H1 (cell line): ENCODE measurements at regions not wholly inside any gene's neighbourhood (a gene's known extent, or its start where the extent isn't known, plus 50 kb on each side); places are given as distances from the start of the nearest gene placed in this dataset.

Experiments used
- CTCF ChIA-PET: fragments of 300-600 bp; sonication (Branson Sonifier 250); formaldehyde crosslinking; loops from one replicate; lab custom pipeline; 2021; ENCODE audit not compliant: partially characterized antibody; lab: Charles Lee
- POLR2A ChIA-PET: fragments of 300-600 bp; sonication (Branson Sonifier 250); formaldehyde crosslinking; loops from one replicate; lab custom pipeline; 2021; ENCODE audit warnings: inconsistent platforms; ENCODE audit not compliant: partially characterized antibody; lab: Charles Lee
- DNase-seq, 2 experiments: peaks; one replicate each; pipeline versions ENCODE4 v3.0.0 to v3.0.0-alpha.2; 2010 to 2022; ENCODE audit warnings: low spot score in 2 of 2, low read depth in 1 of 2, mixed read lengths in 1 of 2
- FAIRE-seq: peaks from 2 replicates; lab custom pipeline; 2011; peaks lifted over from hg19 to GRCh38; lab: Jason Lieb, UNC
- H2AFZ ChIP-seq: 2 replicates; pipeline ENCODE4 v1.8.1; 2012; ENCODE audit warnings: low read length, inconsistent platforms
- H2AK5ac ChIP-seq: 2 replicates; pipeline ENCODE4 v1.6.1; 2013; ENCODE audit warnings: low read depth, low read length
- H2BK120ac ChIP-seq: replicated peaks from 2 replicates; pipeline ENCODE3; 2013; ENCODE audit warnings: low read depth, low read length, inconsistent platforms
- H2BK12ac ChIP-seq: 2 replicates; pipeline ENCODE4 v1.6.1; 2013; ENCODE audit warnings: low read depth, low read length
- H2BK15ac ChIP-seq: 2 replicates; pipeline ENCODE4 v1.6.1; 2013; ENCODE audit warnings: low read length
- H2BK20ac ChIP-seq: 2 replicates; pipeline ENCODE4 v1.6.1; 2013; ENCODE audit warnings: low read length
- H2BK5ac ChIP-seq: 2 replicates; pipeline ENCODE4 v1.6.1; 2013; ENCODE audit warnings: low read depth, low read length
- H3K14ac ChIP-seq: 2 replicates; pipeline ENCODE4 v1.6.1; 2013; ENCODE audit warnings: inconsistent platforms; ENCODE audit not compliant: insufficient read length
- H3K18ac ChIP-seq: 2 replicates; pipeline ENCODE4 v1.6.1; 2013; ENCODE audit warnings: low read length; ENCODE audit errors: extremely low read depth
- H3K23ac ChIP-seq: 2 replicates; pipeline ENCODE4 v1.6.1; 2013; ENCODE audit warnings: inconsistent platforms; ENCODE audit not compliant: insufficient read length
- H3K23me2 ChIP-seq: 2 replicates; pipeline ENCODE4 v1.6.1; 2013; ENCODE audit warnings: low read depth, low read length
- H3K27ac ChIP-seq: 2 replicates; pipeline ENCODE4 v1.6.1; 2011; ENCODE audit warnings: low read depth, low read length, inconsistent platforms
- H3K27me3 ChIP-seq, 4 experiments: replicated peaks in 1 of 4; 1 replicate in 1 of 4; 2 replicates in 3 of 4; pipeline versions ENCODE4 v1.6.1 to v1.8.1; 2011 to 2013; ENCODE audit warnings: low read length in 3 of 4, mild to moderate bottlenecking in 3 of 4, inconsistent platforms in 2 of 4, mixed read lengths in 2 of 4, moderate library complexity in 1 of 4; ENCODE audit not compliant: control insufficient read depth in 3 of 4, insufficient read depth in 3 of 4; ENCODE audit errors: extremely low read depth in 1 of 4
- H3K36me3 ChIP-seq, 4 experiments: 2 replicates each; pipeline versions ENCODE4 v1.6.1 to v1.8.1; 2011 to 2013; ENCODE audit warnings: mild to moderate bottlenecking in 4 of 4, low read length in 3 of 4, moderate library complexity in 2 of 4, control low read depth in 1 of 4, inconsistent platforms in 1 of 4; ENCODE audit not compliant: insufficient read depth in 4 of 4, control insufficient read depth in 2 of 4
- H3K4ac ChIP-seq: replicated peaks from 2 replicates; pipeline ENCODE3; 2013; ENCODE audit warnings: low read length, low read depth, mixed read lengths, inconsistent platforms; ENCODE audit not compliant: insufficient read length
- H3K4me1 ChIP-seq, 4 experiments: replicated peaks in 1 of 4; 1 replicate in 1 of 4; 2 replicates in 3 of 4; pipeline versions ENCODE4 v1.6.1 to v1.8.1; 2011 to 2013; ENCODE audit warnings: low read length in 3 of 4, inconsistent platforms in 2 of 4, mixed read lengths in 1 of 4; ENCODE audit not compliant: insufficient read depth in 4 of 4, control insufficient read depth in 3 of 4
- H3K4me2 ChIP-seq, 2 experiments: 2 replicates each; pipeline versions ENCODE4 v1.6.1 to v1.8.1; 2011 to 2013; ENCODE audit warnings: low read depth in 2 of 2, low read length in 2 of 2, control low read depth in 1 of 2, inconsistent platforms in 1 of 2, mild to moderate bottlenecking in 1 of 2; ENCODE audit not compliant: insufficient read depth in 1 of 2
- H3K4me3 ChIP-seq, 4 experiments: fragments of 200-600, 300-600 bp in 1 of 4; sonication (generic), shearing (Covaris generic), sonication (Bioruptor Twin) in 1 of 4; 2 replicates each; pipeline versions ENCODE4 v1.5.1 to v1.8.1; 2011 to 2016; ENCODE audit warnings: low read length in 4 of 4, low read depth in 3 of 4, control low read depth in 2 of 4, inconsistent platforms in 2 of 4, mild to moderate bottlenecking in 2 of 4, mixed read lengths in 1 of 4, moderate library complexity in 1 of 4; ENCODE audit not compliant: insufficient read depth in 2 of 4; ENCODE audit errors: extremely low read depth in 1 of 4
- H3K56ac ChIP-seq: replicated peaks from 2 replicates; pipeline ENCODE3; 2013; ENCODE audit warnings: low read depth, mild to moderate bottlenecking, mixed read lengths, low read length, inconsistent platforms; ENCODE audit not compliant: insufficient read length
- H3K79me1 ChIP-seq: 2 replicates; pipeline ENCODE4 v1.6.1; 2013; ENCODE audit warnings: low read depth, low read length, control low read depth
- H3K79me2 ChIP-seq, 2 experiments: 2 replicates each; pipeline versions ENCODE4 v1.6.1 to v1.8.1; 2012 to 2013; ENCODE audit warnings: low read length in 2 of 2, mild to moderate bottlenecking in 2 of 2, inconsistent platforms in 1 of 2; ENCODE audit not compliant: insufficient read depth in 2 of 2, control insufficient read depth in 1 of 2
- H3K9ac ChIP-seq, 4 experiments: replicated peaks in 1 of 4; 1 replicate in 1 of 4; 2 replicates in 3 of 4; pipeline versions ENCODE4 v1.6.1 to v1.8.1; 2011 to 2013; ENCODE audit warnings: low read depth in 3 of 4, low read length in 3 of 4, control low read depth in 2 of 4, mild to moderate bottlenecking in 2 of 4, moderate library complexity in 2 of 4, inconsistent platforms in 1 of 4; ENCODE audit errors: extremely low read depth in 1 of 4
- H3K9me3 ChIP-seq, 2 experiments: 2 replicates each; pipeline versions ENCODE4 v1.6.1 to v1.8.1; 2012 to 2013; ENCODE audit warnings: mild to moderate bottlenecking in 2 of 2, moderate library complexity in 2 of 2, control low read depth in 1 of 2, inconsistent platforms in 1 of 2, low read depth in 1 of 2, low read length in 1 of 2, mixed read lengths in 1 of 2; ENCODE audit not compliant: insufficient read depth in 2 of 2
- H4K20me1 ChIP-seq, 2 experiments: replicated peaks in 1 of 2; 2 replicates each; pipeline versions ENCODE3 to v1.8.1; 2011 to 2013; ENCODE audit warnings: inconsistent platforms in 2 of 2, low read length in 2 of 2, mild to moderate bottlenecking in 1 of 2; ENCODE audit not compliant: insufficient read depth in 2 of 2, control insufficient read depth in 1 of 2
- H4K5ac ChIP-seq: 2 replicates; pipeline ENCODE4 v1.6.1; 2013; ENCODE audit warnings: low read length, low read depth, mixed read lengths, inconsistent platforms; ENCODE audit not compliant: insufficient read length
- H4K8ac ChIP-seq: 2 replicates; pipeline ENCODE4 v1.8.0; 2013; ENCODE audit warnings: mild to moderate bottlenecking, moderate library complexity, low read length, inconsistent platforms; ENCODE audit not compliant: insufficient read depth; ENCODE audit errors: extremely low read depth
- H4K91ac ChIP-seq: replicated peaks from 2 replicates; pipeline ENCODE3; 2013; ENCODE audit warnings: low read length, mixed read lengths, inconsistent platforms; ENCODE audit not compliant: insufficient read length
- CBX5 ChIP-seq: fragments of 300-800, 300-1000 bp; sonication (generic); IDR thresholded peaks from 2 replicates; pipeline ENCODE4 v1.7.1; 2016; ENCODE audit warnings: antibody characterized with exemption, low read length, low read depth
- CBX8 ChIP-seq: fragments of 300-800, 300-1000 bp; sonication (generic); IDR thresholded peaks from 2 replicates; pipeline ENCODE4 v1.7.1; 2016; ENCODE audit warnings: low read depth, low read length, borderline replicate concordance
- EP300 ChIP-seq, 2 experiments: IDR thresholded peaks; 1 replicate in 1 of 2; 2 replicates in 1 of 2; pipeline ENCODE4 v1.6.1; 2011 to 2012; ENCODE audit warnings: low read depth in 2 of 2, low read length in 2 of 2, mild to moderate bottlenecking in 2 of 2, borderline replicate concordance in 1 of 2, inconsistent platforms in 1 of 2, moderate library complexity in 1 of 2
- FOSL1 ChIP-seq: IDR thresholded peaks from 2 replicates; pipeline ENCODE4 v1.6.1; 2011; ENCODE audit warnings: mild to moderate bottlenecking, low read depth, low read length, moderate library complexity; ENCODE audit not compliant: insufficient read depth
- HDAC6 ChIP-seq: IDR thresholded peaks from one replicate; pipeline ENCODE4 v1.7.1; 2012; ENCODE audit warnings: low read depth, mild to moderate bottlenecking, inconsistent platforms, low read length, moderate library complexity
- KDM1A ChIP-seq: fragments of 200-600, 300-600 bp; sonication (generic); IDR thresholded peaks from 2 replicates; pipeline ENCODE4 v1.7.1; 2016; ENCODE audit warnings: mild to moderate bottlenecking, low read length, borderline replicate concordance
- POLR2AphosphoS5 ChIP-seq: IDR thresholded peaks from 2 replicates; pipeline ENCODE4 v1.6.1; 2011; ENCODE audit warnings: low read depth, low read length
- SIN3A ChIP-seq, 2 experiments: IDR thresholded peaks in 1 of 2; conservative IDR thresholded peaks in 1 of 2; 2 replicates each; pipeline ENCODE4 v1.6.1; 2011 to 2012; ENCODE audit warnings: low read length in 2 of 2, improper control_type of control experiment in 1 of 2, low read depth in 1 of 2, mild to moderate bottlenecking in 1 of 2
- SP4 ChIP-seq: IDR thresholded peaks from 2 replicates; pipeline ENCODE4 v1.6.1; 2012; ENCODE audit warnings: low read length, inconsistent platforms
- SRF ChIP-seq: IDR thresholded peaks from 2 replicates; pipeline ENCODE4 v1.6.1; 2011; ENCODE audit warnings: mild to moderate bottlenecking, low read depth, low read length, moderate library complexity
- WGBS, 2 experiments: shearing (Covaris generic) in 1 of 2; methylation state at CpG; one replicate each; pipeline versions ENCODE4 v1.1.6 to v1.1.7; 2013 to 2015; ENCODE audit warnings: low lambda C conversion rate in 2 of 2, mixed read lengths in 2 of 2, inconsistent platforms in 1 of 2, low coverage in 1 of 2, missing lambda C conversion rate in 1 of 2; ENCODE audit not compliant: insufficient replicate concordance in 2 of 2, insufficient coverage in 1 of 2, insufficient read length in 1 of 2; ENCODE audit errors: extremely low coverage in 1 of 2, missing lambda C conversion rate in 1 of 2; 5-methylcytosine and 5-hydroxymethylcytosine counted together
- TF ChIP-seq, protein P1 (sequence below): IDR thresholded peaks from 2 replicates; pipeline ENCODE4 v1.6.1; 2012; ENCODE audit warnings: inconsistent platforms

DNA sequence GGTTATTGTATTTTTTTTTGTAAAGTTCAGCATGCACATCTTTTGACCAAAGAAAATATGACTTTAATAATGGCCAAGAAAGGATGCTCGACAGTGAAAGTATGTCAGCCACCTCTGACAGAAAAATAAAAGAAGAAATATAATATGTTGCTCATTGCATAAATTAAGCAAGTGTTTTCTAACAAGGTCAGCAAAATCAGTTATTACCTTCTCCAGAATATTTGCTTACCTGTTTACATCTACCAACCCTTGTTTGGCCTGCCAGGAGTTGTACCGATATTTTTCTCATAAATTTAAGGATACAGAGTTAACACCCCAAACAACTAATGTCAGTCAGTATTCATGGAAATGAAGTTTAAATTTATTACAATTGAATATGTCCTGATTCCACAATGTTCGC is 685.4 kb downstream of the PLA2G4A start:
- H3K14ac ChIP-seq: no peak overlapping the region
- no peak overlapping the region for H2BK5ac ChIP-seq
- H3K79me1 ChIP-seq: no peaks in the 10 kb centered on the region
- no peak overlapping the region for H3K4me3 ChIP-seq
- TF ChIP-seq FOSL1 (no peak), CBX5 (no peak), HDAC6 (no peak), KDM1A (no peak), POLR2AphosphoS5 (no peak), SIN3A (conservative IDR thresholded peaks at IDR 0.05 in 1 of 2, IDR thresholded peaks at IDR 0.05 in 1 of 2; ENCODE audit: low read depth in 1 of 2, low read length in 2 of 2) (no peak), CBX8 (no peak), EP300 (IDR thresholded peaks at IDR 0.05; ENCODE audit: borderline replicate concordance in 1 of 2, low read depth in 2 of 2, low read length in 2 of 2) (no peak), SP4 (no peak), SRF (no peak)
- TF ChIP-seq, protein P1, sequence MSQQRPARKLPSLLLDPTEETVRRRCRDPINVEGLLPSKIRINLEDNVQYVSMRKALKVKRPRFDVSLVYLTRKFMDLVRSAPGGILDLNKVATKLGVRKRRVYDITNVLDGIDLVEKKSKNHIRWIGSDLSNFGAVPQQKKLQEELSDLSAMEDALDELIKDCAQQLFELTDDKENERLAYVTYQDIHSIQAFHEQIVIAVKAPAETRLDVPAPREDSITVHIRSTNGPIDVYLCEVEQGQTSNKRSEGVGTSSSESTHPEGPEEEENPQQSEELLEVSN: no peak
- H3K23me2 ChIP-seq: no peaks in the 10 kb centered on the region
- H3K4me1 ChIP-seq: peaks cover 0 to 3% (median 0%) of the 10 kb centered on the region in 4 experiments; a peak in 2 of 7 replicates
- no peak overlapping the region for H2BK120ac ChIP-seq
- DNase-seq (no peak), FAIRE-seq (no peak)
- no peaks in the 10 kb centered on the region for H3K79me2 ChIP-seq
- ChIA-PET POLR2A (no interaction called here), CTCF (interaction anchor here (0.5 kb wide), 1 partner anchor 82 kb away, joined by 3 read pairs; no protein-coding TSS in a partner anchor)
- no peak overlapping the region for H3K18ac ChIP-seq
- no peak overlapping the region for H2BK15ac ChIP-seq
- H3K9ac ChIP-seq: no peak overlapping the region
- no peaks in the 10 kb centered on the region for H3K27me3 ChIP-seq
- H2BK12ac ChIP-seq: no peak overlapping the region
- no peak overlapping the region for H3K56ac ChIP-seq
- H3K23ac ChIP-seq: no peak overlapping the region
- H2AFZ ChIP-seq: no peak overlapping the region
- no peaks in the 10 kb centered on the region for H3K36me3 ChIP-seq
- no peaks in the 10 kb centered on the region for H3K9me3 ChIP-seq
- H4K8ac ChIP-seq: no peak overlapping the region
- H2AK5ac ChIP-seq: no peak overlapping the region
- no peak overlapping the region for H2BK20ac ChIP-seq
- H4K20me1 ChIP-seq: no peaks in the 10 kb centered on the region
- 90% methylated on average over 3 of the region's 3 CpGs; no CpG with 5 or more reads in 1 of the 2 experiments for WGBS, 2 experiments
- no peak overlapping the region for H3K4ac ChIP-seq
- H3K4me2 ChIP-seq: no peak overlapping the region
- no peak overlapping the region for H4K91ac ChIP-seq
- H4K5ac ChIP-seq: no peak overlapping the region
- H3K27ac ChIP-seq: no peak overlapping the region
